PFSK-1 (cell line): ENCODE measurements at regions not wholly inside any gene's neighbourhood (a gene's known extent, or its start where the extent isn't known, plus 50 kb on each side); places are given as distances from the start of the nearest gene placed in this dataset.

Experiments used
- FOXP2 ChIP-seq: optimal IDR thresholded peaks from 2 replicates; pipeline ENCODE3; 2011; ENCODE audit warnings: borderline replicate concordance, control low read depth, inconsistent platforms; ENCODE audit not compliant: insufficient read depth; ENCODE audit errors: extremely low read length, extremely low read depth
- POLR2AphosphoS5 ChIP-seq: IDR thresholded peaks from 2 replicates; pipeline ENCODE4 v1.6.1; 2012; ENCODE audit warnings: low read depth, mild to moderate bottlenecking, control low read depth, low read length, moderate library complexity
- SIN3A ChIP-seq: IDR thresholded peaks from 2 replicates; pipeline ENCODE4 v1.6.1; 2012; ENCODE audit warnings: mild to moderate bottlenecking, low read length, moderate library complexity, borderline replicate concordance; ENCODE audit not compliant: insufficient read depth
- TAF1 ChIP-seq: IDR thresholded peaks from 2 replicates; pipeline ENCODE4 v1.6.1; 2012; ENCODE audit warnings: low read length, control low read depth, borderline replicate concordance; ENCODE audit not compliant: insufficient read depth
- TF ChIP-seq, protein P1 (sequence below), 2 experiments: IDR thresholded peaks; 2 replicates each; pipeline versions ENCODE4 v1.6.1 to v1.8.0; 2011 to 2012; ENCODE audit warnings: low read depth in 2 of 2, low read length in 2 of 2, control low read depth in 1 of 2, inconsistent platforms in 1 of 2, mild to moderate bottlenecking in 1 of 2, moderate library complexity in 1 of 2; ENCODE audit not compliant: insufficient read depth in 1 of 2

DNA sequence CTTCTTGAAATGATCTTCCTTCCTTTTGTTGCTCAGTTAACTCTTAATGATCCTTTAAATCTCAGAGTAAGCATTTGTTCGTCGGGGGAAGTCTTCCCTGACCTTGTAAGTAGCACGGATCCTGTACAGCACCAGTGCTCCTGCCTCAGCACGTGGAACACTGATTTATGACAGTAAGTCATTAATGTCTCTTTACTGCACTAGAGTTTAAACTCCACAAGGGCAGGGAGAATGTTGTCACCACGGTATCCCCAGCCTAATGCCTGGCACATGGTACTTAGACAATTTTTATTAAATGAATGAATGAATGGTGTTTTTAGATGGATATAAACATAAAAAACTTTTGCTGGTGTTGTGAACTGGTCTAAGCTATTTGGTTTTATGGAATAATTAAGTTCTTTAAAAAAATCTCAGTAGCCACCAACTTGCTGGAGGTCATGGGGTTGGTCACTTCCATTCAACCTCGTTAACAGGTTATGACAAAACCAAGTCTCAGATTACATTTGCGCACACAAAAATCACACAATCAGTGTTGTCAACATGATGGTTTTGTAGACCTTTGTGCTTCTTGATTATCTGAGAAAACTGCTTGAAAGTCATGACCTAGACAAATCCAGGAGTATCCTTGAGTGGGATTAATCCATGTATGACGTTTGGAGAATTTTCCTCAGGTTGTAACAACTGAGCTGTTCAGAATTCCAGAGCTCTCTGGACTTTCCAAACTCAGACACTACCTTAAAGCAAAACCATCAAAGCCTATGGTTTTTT lies 326.9 kb downstream of the DUSP10 start:
- TF ChIP-seq POLR2AphosphoS5 (no peak), TAF1 (no peak), FOXP2 (no peak), SIN3A (no peak)
- TF ChIP-seq, protein P1, sequence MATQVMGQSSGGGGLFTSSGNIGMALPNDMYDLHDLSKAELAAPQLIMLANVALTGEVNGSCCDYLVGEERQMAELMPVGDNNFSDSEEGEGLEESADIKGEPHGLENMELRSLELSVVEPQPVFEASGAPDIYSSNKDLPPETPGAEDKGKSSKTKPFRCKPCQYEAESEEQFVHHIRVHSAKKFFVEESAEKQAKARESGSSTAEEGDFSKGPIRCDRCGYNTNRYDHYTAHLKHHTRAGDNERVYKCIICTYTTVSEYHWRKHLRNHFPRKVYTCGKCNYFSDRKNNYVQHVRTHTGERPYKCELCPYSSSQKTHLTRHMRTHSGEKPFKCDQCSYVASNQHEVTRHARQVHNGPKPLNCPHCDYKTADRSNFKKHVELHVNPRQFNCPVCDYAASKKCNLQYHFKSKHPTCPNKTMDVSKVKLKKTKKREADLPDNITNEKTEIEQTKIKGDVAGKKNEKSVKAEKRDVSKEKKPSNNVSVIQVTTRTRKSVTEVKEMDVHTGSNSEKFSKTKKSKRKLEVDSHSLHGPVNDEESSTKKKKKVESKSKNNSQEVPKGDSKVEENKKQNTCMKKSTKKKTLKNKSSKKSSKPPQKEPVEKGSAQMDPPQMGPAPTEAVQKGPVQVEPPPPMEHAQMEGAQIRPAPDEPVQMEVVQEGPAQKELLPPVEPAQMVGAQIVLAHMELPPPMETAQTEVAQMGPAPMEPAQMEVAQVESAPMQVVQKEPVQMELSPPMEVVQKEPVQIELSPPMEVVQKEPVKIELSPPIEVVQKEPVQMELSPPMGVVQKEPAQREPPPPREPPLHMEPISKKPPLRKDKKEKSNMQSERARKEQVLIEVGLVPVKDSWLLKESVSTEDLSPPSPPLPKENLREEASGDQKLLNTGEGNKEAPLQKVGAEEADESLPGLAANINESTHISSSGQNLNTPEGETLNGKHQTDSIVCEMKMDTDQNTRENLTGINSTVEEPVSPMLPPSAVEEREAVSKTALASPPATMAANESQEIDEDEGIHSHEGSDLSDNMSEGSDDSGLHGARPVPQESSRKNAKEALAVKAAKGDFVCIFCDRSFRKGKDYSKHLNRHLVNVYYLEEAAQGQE (IDR thresholded peaks at IDR 0.05; ENCODE audit: insufficient read depth in 1 of 2, low read depth in 2 of 2, low read length in 2 of 2), result no peak

DNA sequence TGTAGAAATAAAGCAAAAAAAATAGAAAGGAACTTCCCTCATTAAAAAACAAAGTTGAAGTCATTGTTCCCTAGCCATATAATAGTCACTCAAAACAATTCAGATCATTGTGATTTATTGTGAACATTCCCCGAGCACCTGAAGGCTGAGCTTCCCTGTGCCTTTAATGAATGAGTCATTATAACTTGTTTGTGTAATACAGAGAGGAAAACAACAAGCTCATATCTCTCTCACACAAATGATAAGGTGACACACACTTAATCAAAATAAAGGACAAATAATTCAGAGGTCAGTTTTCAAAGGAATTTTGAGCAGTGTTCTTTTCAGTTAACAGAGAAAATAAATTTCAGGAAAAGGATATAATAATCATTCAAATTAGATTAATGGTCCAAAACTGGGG lies 326.2 kb downstream of the DUSP10 start:
- TF ChIP-seq FOXP2 (no peak), SIN3A (no peak), POLR2AphosphoS5 (no peak), TAF1 (no peak)
- TF ChIP-seq, protein P1 (IDR thresholded peaks at IDR 0.05; ENCODE audit: insufficient read depth in 1 of 2, low read depth in 2 of 2, low read length in 2 of 2), result no peak

DNA sequence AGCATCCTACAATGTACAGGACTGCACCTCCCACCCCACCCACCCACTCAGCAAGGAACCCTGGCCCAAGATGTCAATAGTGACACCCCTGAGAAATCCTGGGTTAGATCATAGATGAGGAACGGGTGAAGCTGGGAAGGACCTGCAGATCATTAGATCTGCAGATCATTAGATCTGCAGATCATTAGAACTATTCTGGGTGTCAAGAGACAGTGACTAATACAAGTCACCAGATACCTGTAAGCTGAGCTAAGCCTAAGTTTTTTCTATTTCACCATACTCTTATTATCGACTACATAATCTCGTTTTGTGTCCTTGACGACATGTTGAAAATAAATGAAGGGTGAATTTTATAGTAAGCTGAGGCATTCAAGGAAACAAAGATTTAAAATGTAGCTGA lies 325.7 kb downstream of the DUSP10 start:
- no peak for TF ChIP-seq TAF1
- TF ChIP-seq, protein P1 (IDR thresholded peaks at IDR 0.05; ENCODE audit: insufficient read depth in 1 of 2, low read depth in 2 of 2, low read length in 2 of 2), result no peak
- TF ChIP-seq SIN3A, result no peak
- no peak for TF ChIP-seq FOXP2
- TF ChIP-seq POLR2AphosphoS5, result no peak

DNA sequence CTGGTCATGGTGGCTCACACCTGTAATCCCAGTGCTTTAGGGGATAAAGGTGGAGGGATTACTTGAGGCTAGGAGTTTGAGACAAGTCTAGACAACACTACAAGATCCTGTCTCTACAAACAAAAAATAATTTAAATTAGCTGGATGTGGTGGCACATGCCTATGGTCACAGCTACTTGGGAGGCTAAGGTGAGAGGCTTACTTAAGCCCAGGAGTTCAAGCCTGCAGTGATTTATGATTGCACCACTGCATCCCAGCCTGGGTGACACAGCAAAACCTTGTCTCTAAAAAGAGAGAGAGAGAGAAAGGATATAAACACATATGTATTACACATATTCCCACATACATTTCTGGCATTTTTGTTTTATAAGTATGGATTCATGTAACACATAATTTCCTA lies 325.2 kb downstream of the DUSP10 start:
- TF ChIP-seq POLR2AphosphoS5, result no peak
- TF ChIP-seq, protein P1 (IDR thresholded peaks at IDR 0.05; ENCODE audit: insufficient read depth in 1 of 2, low read depth in 2 of 2, low read length in 2 of 2), result no peak
- no peak for TF ChIP-seq TAF1
- TF ChIP-seq FOXP2, result no peak
- no peak for TF ChIP-seq SIN3A

DNA sequence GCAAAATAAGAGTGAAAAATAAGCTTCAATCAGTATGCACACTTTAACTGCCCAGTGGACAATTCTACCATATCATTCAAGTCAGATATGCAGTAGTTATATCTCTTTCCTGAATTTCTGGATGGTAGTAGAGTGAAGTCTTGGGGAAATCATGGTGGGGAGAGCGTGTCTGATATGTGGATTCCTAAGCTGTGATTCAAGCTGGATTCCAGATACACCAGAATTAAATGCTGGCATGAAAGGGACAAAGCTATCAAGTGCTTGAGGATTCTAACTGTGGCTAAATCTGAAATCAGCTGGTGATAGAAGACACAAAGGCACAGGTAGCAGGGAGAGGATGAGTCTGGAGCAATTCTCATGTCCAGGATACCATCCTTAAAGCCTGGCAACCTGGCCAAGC lies 323.5 kb downstream of the DUSP10 start:
- no peak for TF ChIP-seq POLR2AphosphoS5
- TF ChIP-seq SIN3A, result no peak
